Adrenal gland (tissue), 9 donors: ENCODE measurements at regions not wholly inside any gene's neighbourhood (a gene's known extent, or its start where the extent isn't known, plus 50 kb on each side); places are given as distances from the start of the nearest gene placed in this dataset.

Experiments
- DNase-seq, 7 donors: peaks; one replicate each; pipeline ENCODE4 v3.0.0-alpha.2; 2019 to 2020
- H3K27ac ChIP-seq, 5 donors: fragments of 200-600 bp; sonication (generic) in 4 of 5; 1 replicate in 3 of 5; 2 replicates in 2 of 5; pipeline versions ENCODE4 v1.5.1 to v1.8.0; 2016 to 2020; ENCODE audit warnings: mild to moderate bottlenecking in 1 of 5
- H3K27me3 ChIP-seq: fragments of 200-600 bp; 2 replicates; pipeline ENCODE4 v1.8.0; 2021
- H3K36me3 ChIP-seq, 2 donors: fragments of 200-600 bp; replicated peaks in 1 of 2; 1 replicate in 1 of 2; 2 replicates in 1 of 2; pipeline versions ENCODE4 v1.5.1 to v1.8.0; 2018 to 2022
- H3K4me1 ChIP-seq, 2 donors: fragments of 200-600 bp; replicated peaks in 1 of 2; 1 replicate in 1 of 2; 2 replicates in 1 of 2; pipeline versions ENCODE4 v1.5.1 to v1.8.0; 2018 to 2021
- H3K4me3 ChIP-seq, 4 donors: fragments of 200-600 bp; sonication (generic) in 3 of 4; one replicate each; pipeline ENCODE4 v1.5.1; 2016 to 2018
- H3K9me3 ChIP-seq, 3 donors: fragments of 200-600 bp; sonication (generic) in 1 of 3; replicated peaks in 1 of 3; 1 replicate in 2 of 3; 2 replicates in 1 of 3; pipeline versions ENCODE4 v1.5.1 to v1.8.0; 2016 to 2021
- CTCF ChIP-seq, 6 experiments: fragments of 450-650 bp in 4 of 6; fragments of 200-600 bp in 2 of 6; sonication (generic) in 1 of 6; IDR thresholded peaks; 1 replicate in 5 of 6; 2 replicates in 1 of 6; pipeline versions ENCODE4 v1.5.1 to v1.8.0; 2016 to 2021; ENCODE audit warnings: antibody characterized with exemption in 6 of 6, mild to moderate bottlenecking in 2 of 6, moderate library complexity in 1 of 6
- POLR2A ChIP-seq, 2 donors: fragments of 450-650 bp; IDR thresholded peaks; one replicate each; pipeline ENCODE4 v1.6.1; 2017; ENCODE audit warnings: antibody characterized with exemption in 2 of 2, mild to moderate bottlenecking in 2 of 2, moderate library complexity in 1 of 2
- WGBS, 4 donors: extraction: QIAGEN DNeasy Blood & Tissue Kit in 2 of 4; methylation state at CpG; one replicate each; pipeline versions ENCODE4 v1.1.5 to v1.1.7; 2013 to 2017; 5-methylcytosine and 5-hydroxymethylcytosine counted together
- intact Hi-C, 2 donors: fragments of 100-400 bp; cut with DNase I; formaldehyde crosslinking; loops; one replicate each; pipeline versions ENCODE4 v1.14.1 to v1.15.0; 2022 to 2023
- donor health status: healthy with polysubstance abuse.
- donor health status: Bipolar disorder and iron deficiency.
- donor health status: DM: yes; HTN: yes; CAD: no.
- donor health status: DM: no; HTN: no; CAD: no.
- donor health status: DM: no; HTN: no; CAD: no.

DNA sequence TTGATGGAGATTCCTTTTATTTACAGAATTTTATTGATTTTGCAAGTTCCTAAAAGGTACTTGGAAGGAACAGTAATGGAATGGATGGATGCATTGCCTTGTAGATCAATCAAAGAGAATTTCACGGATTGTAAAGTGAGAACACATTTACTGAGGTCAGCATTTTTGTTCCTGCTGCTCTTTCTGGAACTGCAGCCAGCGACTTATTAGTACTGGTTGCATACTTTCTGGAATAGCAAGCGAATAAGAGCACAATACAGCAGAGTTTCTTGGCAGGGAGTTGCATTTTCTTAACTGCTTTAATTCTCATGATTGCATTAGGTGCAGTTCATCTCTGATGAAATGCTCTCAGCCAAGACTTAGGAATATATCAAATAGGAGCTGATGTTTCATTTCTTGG lies 106.1 kb upstream of the CHODL start:
- no peaks in the 10 kb centered on the region for H3K9me3 ChIP-seq
- TF ChIP-seq CTCF (IDR thresholded peaks at IDR 0.05), result no peak
- no peak for TF ChIP-seq POLR2A (IDR thresholded peaks at IDR 0.05)
- intact Hi-C loops, result no loop called here
- WGBS, 4 donors, result 59 to 65% (median 64%) methylated on average over 3 of the region's 3 CpGs
- no peaks in the 10 kb centered on the region for H3K4me1 ChIP-seq
- no peaks in the 10 kb centered on the region for H3K27me3 ChIP-seq
- no peak overlapping the region for H3K4me3 ChIP-seq
- H3K36me3 ChIP-seq, result no peaks in the 10 kb centered on the region
- DNase-seq, result no peak
- no peak overlapping the region for H3K27ac ChIP-seq

- no peak for TF ChIP-seq CTCF (IDR thresholded peaks at IDR 0.05)
- TF ChIP-seq POLR2A (IDR thresholded peaks at IDR 0.05), result no peak
- 47 to 53% (median 52%) methylated on average over 1 of the region's 1 CpG for WGBS, 4 donors
Measured at GRCh38 chr21:18129526-18129925, 115.1 kb upstream of the CHODL start.

GRCh38 chr21:18118566-18118965 lies 126.1 kb upstream of the CHODL start:
- Histone ChIP-seq H3K9me3 (no peaks in the 10 kb centered on the region), H3K4me3 (no peak overlapping the region), H3K27ac (no peak overlapping the region), H3K27me3 (no peaks in the 10 kb centered on the region), H3K36me3 (no peaks in the 10 kb centered on the region), H3K4me1 (no peaks in the 10 kb centered on the region)
- 44 to 65% (median 60%) methylated on average over 1 of the region's 1 CpG for WGBS, 4 donors
- no peak for TF ChIP-seq CTCF (IDR thresholded peaks at IDR 0.05)
- no peak for TF ChIP-seq POLR2A (IDR thresholded peaks at IDR 0.05)
- intact Hi-C loops, result no loop called here
- no peak for DNase-seq

More at GRCh38 chr21:18129526-18129925, 115.1 kb upstream of the CHODL start:
- no peaks in the 10 kb centered on the region for H3K36me3 ChIP-seq
- no peaks in the 10 kb centered on the region for H3K27me3 ChIP-seq
- no peak overlapping the region for H3K4me3 ChIP-seq
- no peak for DNase-seq
- H3K4me1 ChIP-seq, result no peaks in the 10 kb centered on the region
- no peaks in the 10 kb centered on the region for H3K9me3 ChIP-seq
- intact Hi-C loops, result no loop called here
- H3K27ac ChIP-seq, result no peak overlapping the region

DNA sequence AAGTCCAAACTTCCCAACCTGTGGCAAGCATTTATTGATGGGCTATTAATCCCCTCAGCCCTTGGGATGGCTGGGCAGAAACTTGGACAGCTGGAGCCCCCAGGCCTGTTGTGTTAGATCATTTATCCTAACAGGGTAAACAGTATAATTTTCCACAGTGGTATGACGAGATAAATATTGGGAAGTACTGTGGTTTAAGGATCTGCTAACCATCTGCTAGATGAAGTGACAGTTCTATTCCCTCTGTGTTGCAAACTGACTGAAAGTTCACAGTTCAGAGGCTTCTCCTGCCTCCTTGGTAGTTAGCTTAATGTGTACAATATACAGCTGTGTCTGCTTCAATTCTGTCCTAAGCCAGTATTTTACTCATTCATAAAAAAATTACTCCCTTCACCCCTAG lies 127.5 kb upstream of the CHODL start:
- TF ChIP-seq POLR2A (IDR thresholded peaks at IDR 0.05) (no peak), CTCF (IDR thresholded peaks at IDR 0.05) (no peak)
- 40 to 55% (median 46%) methylated on average over 1 of the region's 1 CpG for WGBS, 4 donors

More for the DNA sequence above, 127.5 kb upstream of the CHODL start:
- Histone ChIP-seq H3K9me3 (no peaks in the 10 kb centered on the region), H3K27me3 (no peaks in the 10 kb centered on the region), H3K4me3 (no peak overlapping the region), H3K36me3 (no peaks in the 10 kb centered on the region), H3K27ac (no peak overlapping the region), H3K4me1 (no peaks in the 10 kb centered on the region)
- no peak for DNase-seq
- intact Hi-C loops, result no loop called here
